ENCODE measurements at regions not wholly inside any gene's neighbourhood (a gene's known extent, or its start where the extent isn't known, plus 50 kb on each side); places are given as distances from the start of the nearest gene placed in this dataset.

- Mint-ChIP-seq H3K9me3 (ENCODE audit: unreplicated experiment) (no peaks in the 10 kb centered on the region), H3K4me1 (ENCODE audit: unreplicated experiment) (peaks cover 5% of the 10 kb centered on the region), H3K27ac (ENCODE audit: unreplicated experiment) (no peak overlapping the region), H3K36me3 (ENCODE audit: low read depth, unreplicated experiment) (no peaks in the 10 kb centered on the region), H3K27me3 (ENCODE audit: unreplicated experiment) (no peaks in the 10 kb centered on the region), H3K4me3 (ENCODE audit: unreplicated experiment) (no peak overlapping the region)
- DNase-seq (ENCODE audit: low spot score), result no peak
- no peak for TF ChIP-seq CTCF (IDR thresholded peaks at IDR 0.05; ENCODE audit: unreplicated experiment)
Measured at GRCh38 chr1:168875831-168876230, 146.8 kb upstream of the DPT start.

GRCh38 chr1:168876830-168877229, 147.8 kb upstream of the DPT start:
- no peak overlapping the region for H3K27ac Mint-ChIP-seq (ENCODE audit: unreplicated experiment)
- no peaks in the 10 kb centered on the region for H3K9me3 Mint-ChIP-seq (ENCODE audit: unreplicated experiment)
- H3K4me3 Mint-ChIP-seq (ENCODE audit: unreplicated experiment), result no peak overlapping the region
- H3K27me3 Mint-ChIP-seq (ENCODE audit: unreplicated experiment), result no peaks in the 10 kb centered on the region
- DNase-seq (ENCODE audit: low spot score), result no peak
- H3K4me1 Mint-ChIP-seq (ENCODE audit: unreplicated experiment), result peaks cover 5% of the 10 kb centered on the region
- TF ChIP-seq CTCF (IDR thresholded peaks at IDR 0.05; ENCODE audit: unreplicated experiment), result no peak
- H3K36me3 Mint-ChIP-seq (ENCODE audit: low read depth, unreplicated experiment), result no peaks in the 10 kb centered on the region

GRCh38 chr1:168879896-168880734, 151.1 kb upstream of the DPT start:
- Mint-ChIP-seq H3K4me1 (ENCODE audit: unreplicated experiment) (peaks cover 5% of the 10 kb centered on the region), H3K27me3 (ENCODE audit: unreplicated experiment) (no peaks in the 10 kb centered on the region), H3K36me3 (ENCODE audit: low read depth, unreplicated experiment) (no peaks in the 10 kb centered on the region), H3K27ac (ENCODE audit: unreplicated experiment) (no peak overlapping the region), H3K9me3 (ENCODE audit: unreplicated experiment) (no peaks in the 10 kb centered on the region), H3K4me3 (ENCODE audit: unreplicated experiment) (no peak overlapping the region)
- no peak for TF ChIP-seq CTCF (IDR thresholded peaks at IDR 0.05; ENCODE audit: unreplicated experiment)
- no peak for DNase-seq (ENCODE audit: low spot score)

- H3K4me3 Mint-ChIP-seq (ENCODE audit: unreplicated experiment), result no peak overlapping the region
- H3K4me1 Mint-ChIP-seq (ENCODE audit: unreplicated experiment), result peaks cover 5% of the 10 kb centered on the region
- no peak for TF ChIP-seq CTCF (IDR thresholded peaks at IDR 0.05; ENCODE audit: unreplicated experiment)
- no peak for DNase-seq (ENCODE audit: low spot score)
- no peaks in the 10 kb centered on the region for H3K27me3 Mint-ChIP-seq (ENCODE audit: unreplicated experiment)
- H3K36me3 Mint-ChIP-seq (ENCODE audit: low read depth, unreplicated experiment), result no peaks in the 10 kb centered on the region
- no peaks in the 10 kb centered on the region for H3K9me3 Mint-ChIP-seq (ENCODE audit: unreplicated experiment)
- H3K27ac Mint-ChIP-seq (ENCODE audit: unreplicated experiment), result no peak overlapping the region
Measured at GRCh38 chr1:168881656-168882260, 152.8 kb upstream of the DPT start.

GRCh38 chr1:168887381-168887780, 158.4 kb upstream of the DPT start:
- H3K4me3 Mint-ChIP-seq (ENCODE audit: unreplicated experiment), result no peak overlapping the region
- no peaks in the 10 kb centered on the region for H3K36me3 Mint-ChIP-seq (ENCODE audit: low read depth, unreplicated experiment)
- H3K9me3 Mint-ChIP-seq (ENCODE audit: unreplicated experiment), result no peaks in the 10 kb centered on the region
- H3K27ac Mint-ChIP-seq (ENCODE audit: unreplicated experiment), result no peak overlapping the region
- H3K27me3 Mint-ChIP-seq (ENCODE audit: unreplicated experiment), result no peaks in the 10 kb centered on the region
- no peaks in the 10 kb centered on the region for H3K4me1 Mint-ChIP-seq (ENCODE audit: unreplicated experiment)
- TF ChIP-seq CTCF (IDR thresholded peaks at IDR 0.05; ENCODE audit: unreplicated experiment), result no peak
- DNase-seq (ENCODE audit: low spot score), result no peak

All from endothelial cell (in vitro differentiated cells).